Urinary bladder (tissue), 3 donors: ENCODE measurements at regions not wholly inside any gene's neighbourhood (a gene's known extent, or its start where the extent isn't known, plus 50 kb on each side); places are given as distances from the start of the nearest gene placed in this dataset.

ENCODE experiments used
- DNase-seq: peaks from one replicate; pipeline ENCODE4 v3.0.0-alpha.2; 2015; ENCODE audit errors: extremely low spot score
- H3K27ac ChIP-seq: one replicate; pipeline ENCODE4 v1.5.1; 2013; ENCODE audit warnings: low read depth, mild to moderate bottlenecking, moderate library complexity
- H3K36me3 ChIP-seq: one replicate; pipeline ENCODE4 v1.6.1; 2013; ENCODE audit warnings: mild to moderate bottlenecking, moderate library complexity; ENCODE audit not compliant: insufficient read depth
- H3K4me1 ChIP-seq: one replicate; pipeline ENCODE4 v1.6.1; 2013; ENCODE audit warnings: mild to moderate bottlenecking, moderate library complexity; ENCODE audit not compliant: insufficient read depth
- H3K4me3 ChIP-seq: one replicate; pipeline ENCODE4 v1.5.1; 2013; ENCODE audit warnings: low read depth, low read length
- WGBS: extraction: QIAGEN DNeasy Blood & Tissue Kit; methylation state at CpG from one replicate; pipeline ENCODE4 v1.1.7; 2013; 5-methylcytosine and 5-hydroxymethylcytosine counted together
- donor health status: healthy with polysubstance abuse.
- donor health status: healthy.

DNA sequence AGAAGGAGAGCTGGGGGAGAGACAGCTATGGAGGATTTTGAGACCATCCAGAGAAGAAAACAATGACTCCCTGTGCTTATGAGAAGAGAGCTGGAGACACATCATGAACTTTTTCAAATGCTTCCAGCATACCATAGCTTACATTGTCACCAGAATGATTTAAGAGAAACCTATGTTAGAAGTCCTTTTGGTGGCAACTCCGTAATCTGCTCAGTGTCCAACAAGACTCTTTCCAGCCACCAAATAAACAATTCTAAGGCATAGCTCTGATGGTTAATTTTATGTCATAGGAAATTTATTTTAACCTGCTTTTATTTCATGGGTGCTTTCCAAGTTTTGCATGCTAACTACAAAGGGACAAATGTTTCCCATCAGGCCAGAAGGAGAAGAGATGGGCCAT lies 200.3 kb upstream of the MCTP2 start:
- Histone ChIP-seq H3K4me3 (no peak overlapping the region), H3K36me3 (no peaks in the 10 kb centered on the region), H3K4me1 (no peaks in the 10 kb centered on the region), H3K27ac (no peak overlapping the region)
- DNase-seq: no peak
- WGBS: 36% methylated on average over 1 of the region's 1 CpG

DNA sequence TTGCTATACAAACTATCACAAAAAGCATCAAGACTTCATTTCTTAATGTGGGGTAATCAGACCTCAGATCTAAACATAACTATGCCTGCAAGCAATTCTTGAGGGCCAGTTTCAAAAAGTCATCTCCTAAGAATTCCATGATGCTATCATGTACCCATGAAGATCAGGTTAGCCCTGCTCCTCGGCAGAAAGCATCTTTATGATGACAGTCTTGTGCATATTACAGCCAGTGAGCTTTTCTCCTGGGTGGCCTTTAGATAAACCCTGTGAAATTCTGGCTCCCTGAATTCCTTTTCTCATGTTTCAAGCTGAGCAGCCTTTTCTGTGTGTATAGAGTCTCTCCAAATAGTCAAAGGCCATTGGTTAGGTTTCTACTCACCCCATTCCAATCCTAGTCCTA lies 201.9 kb upstream of the MCTP2 start:
- WGBS: 21% methylated on average over 1 of the region's 1 CpG
- Histone ChIP-seq H3K36me3 (no peaks in the 10 kb centered on the region), H3K4me3 (no peak overlapping the region), H3K27ac (no peak overlapping the region), H3K4me1 (no peaks in the 10 kb centered on the region)
- DNase-seq: no peak

DNA sequence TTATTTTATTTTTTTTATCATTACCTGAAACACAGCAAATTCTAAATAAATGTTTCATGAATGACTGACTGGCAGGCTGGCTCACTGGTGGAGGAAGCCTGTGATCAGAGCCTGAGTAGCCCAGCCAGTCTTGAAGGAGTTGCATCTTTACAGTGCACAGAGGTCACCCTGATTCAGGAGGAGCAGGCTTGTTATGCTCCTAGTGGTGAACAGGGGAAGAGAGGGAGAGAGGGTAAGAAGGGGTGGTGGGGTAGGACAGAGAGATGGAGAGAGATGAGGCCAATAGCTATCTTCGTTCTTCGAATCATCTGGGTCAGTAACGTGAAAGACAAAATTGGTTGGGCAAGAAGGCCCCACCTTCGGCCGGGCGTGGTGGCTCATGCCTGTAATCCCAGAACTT lies 202.6 kb upstream of the MCTP2 start:
- no peak for DNase-seq
- H3K36me3 ChIP-seq: no peaks in the 10 kb centered on the region
- WGBS: 98% methylated on average over 6 of the region's 6 CpGs
- no peaks in the 10 kb centered on the region for H3K4me1 ChIP-seq
- no peak overlapping the region for H3K27ac ChIP-seq
- H3K4me3 ChIP-seq: no peak overlapping the region

DNA sequence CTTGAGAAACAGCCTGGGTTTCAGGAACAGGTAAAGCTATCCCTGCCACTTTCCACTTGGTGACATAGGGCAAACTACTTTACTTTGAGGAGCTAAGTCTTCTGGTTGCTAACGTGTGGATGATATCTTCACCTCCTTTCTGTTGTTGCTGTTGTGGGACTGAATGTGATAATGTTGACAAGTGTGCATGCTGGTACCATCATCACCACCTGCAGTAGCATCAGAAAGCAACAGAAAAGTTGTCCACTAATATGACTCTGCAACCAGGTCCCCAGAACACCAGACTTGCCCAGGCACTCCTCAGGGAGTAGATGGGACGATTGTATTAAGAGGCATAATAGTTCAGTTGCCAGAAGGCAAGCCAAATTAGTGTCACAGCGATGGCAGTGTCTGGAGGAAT lies 203.2 kb upstream of the MCTP2 start:
- Histone ChIP-seq H3K4me3 (no peak overlapping the region), H3K27ac (no peak overlapping the region), H3K36me3 (no peaks in the 10 kb centered on the region), H3K4me1 (no peaks in the 10 kb centered on the region)
- no peak for DNase-seq
- 89% methylated on average over 3 of the region's 3 CpGs for WGBS

- no peaks in the 10 kb centered on the region for H3K36me3 ChIP-seq
- H3K4me3 ChIP-seq: no peak overlapping the region
- H3K4me1 ChIP-seq: no peaks in the 10 kb centered on the region
- no peak overlapping the region for H3K27ac ChIP-seq
- DNase-seq: no peak
- 79% methylated on average over 1 of the region's 1 CpG for WGBS
Observed at GRCh38 chr15:94027581-94027980, 203.8 kb upstream of the MCTP2 start.

GRCh38 chr15:94026458-94027304 lies 204.7 kb upstream of the MCTP2 start:
- Histone ChIP-seq H3K27ac (no peak overlapping the region), H3K36me3 (no peaks in the 10 kb centered on the region), H3K4me1 (no peaks in the 10 kb centered on the region), H3K4me3 (no peak overlapping the region)
- WGBS: 20% methylated on average over 2 of the region's 2 CpGs
- no peak for DNase-seq

DNA sequence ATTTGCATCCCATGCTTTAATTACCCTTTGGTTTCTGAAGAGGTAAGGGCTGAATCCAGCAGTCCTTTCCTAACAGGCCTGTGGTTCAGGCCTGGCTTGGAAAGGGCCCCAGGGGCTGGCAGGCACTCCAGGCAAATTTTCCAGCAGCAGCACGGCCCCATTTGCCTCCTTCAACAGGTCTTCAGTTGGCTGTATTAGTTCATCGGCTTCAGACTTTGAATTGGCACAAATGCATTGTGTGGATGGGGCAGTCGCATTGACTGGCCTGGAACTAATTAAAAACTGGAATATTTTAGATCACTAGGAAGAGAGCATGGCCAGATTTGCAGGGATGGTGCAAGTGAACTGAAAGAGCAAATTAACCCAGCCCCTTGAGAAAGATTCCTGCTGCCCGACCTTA lies 207.8 kb upstream of the MCTP2 start:
- no peaks in the 10 kb centered on the region for H3K36me3 ChIP-seq
- H3K4me1 ChIP-seq: no peaks in the 10 kb centered on the region
- no peak overlapping the region for H3K27ac ChIP-seq
- H3K4me3 ChIP-seq: no peak overlapping the region
- DNase-seq: no peak
- 56% methylated on average over 4 of the region's 4 CpGs for WGBS

DNA sequence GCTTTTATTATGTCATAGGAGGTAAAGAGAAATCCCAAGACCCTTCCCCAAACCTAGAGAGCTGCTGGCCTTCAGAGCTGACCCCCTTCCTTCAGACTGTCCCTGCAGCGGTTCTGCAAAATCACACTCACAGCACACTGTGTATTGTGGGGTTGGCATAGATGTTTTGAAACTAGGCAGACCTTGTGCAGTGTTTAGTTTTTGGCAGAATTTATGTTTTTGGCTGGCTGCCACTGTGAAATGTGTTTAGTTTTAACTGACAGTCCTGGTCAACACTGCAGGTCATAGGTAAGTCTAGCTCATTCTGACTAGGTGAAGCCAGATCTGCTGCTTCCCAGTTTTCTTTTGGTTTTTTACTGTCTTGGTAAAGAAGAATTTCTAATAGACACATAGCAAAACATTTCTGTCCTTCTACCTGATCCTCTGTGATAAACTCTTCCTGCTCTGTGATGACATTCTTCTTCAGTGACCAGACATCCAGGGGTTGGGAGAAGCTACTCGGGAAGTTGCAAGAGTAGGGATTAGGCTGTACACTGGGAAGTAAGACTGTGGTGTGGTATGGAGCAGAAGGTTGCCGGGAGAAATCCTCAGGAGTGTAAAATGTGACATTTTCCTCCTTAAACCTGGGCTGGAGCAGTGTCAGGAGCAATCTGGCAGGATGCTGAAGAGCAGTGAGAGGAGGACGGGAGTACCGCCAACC lies 209.6 kb upstream of the MCTP2 start:
- Histone ChIP-seq H3K27ac (no peak overlapping the region), H3K36me3 (no peaks in the 10 kb centered on the region), H3K4me1 (no peaks in the 10 kb centered on the region), H3K4me3 (no peak overlapping the region)
- WGBS: 54% methylated on average over 5 of the region's 5 CpGs
- DNase-seq: peak; percentile 42

DNA sequence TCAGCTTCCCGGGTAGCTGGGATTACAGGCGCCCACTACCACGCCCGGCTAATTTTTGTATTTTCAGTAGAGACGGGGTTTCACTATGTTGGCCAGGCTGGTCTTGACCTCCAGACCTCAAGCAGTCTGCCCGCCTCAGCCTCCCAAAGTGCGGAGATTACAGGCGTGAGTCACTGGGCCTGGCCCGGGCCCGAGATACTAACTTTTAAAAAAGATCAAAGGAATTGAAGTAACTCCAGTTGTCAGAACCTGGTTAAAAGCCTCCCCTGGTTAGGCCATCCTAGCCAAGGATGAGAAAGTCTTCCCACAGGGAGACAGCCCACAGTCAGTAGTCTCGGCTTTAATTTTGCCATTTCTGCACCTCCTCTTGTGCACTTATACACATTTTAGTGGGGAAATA lies 212.3 kb upstream of the MCTP2 start:
- no peak for DNase-seq
- no peak overlapping the region for H3K4me3 ChIP-seq
- no peaks in the 10 kb centered on the region for H3K36me3 ChIP-seq
- no peaks in the 10 kb centered on the region for H3K4me1 ChIP-seq
- no peak overlapping the region for H3K27ac ChIP-seq
- 95% methylated on average over 11 of the region's 11 CpGs for WGBS

- no peaks in the 10 kb centered on the region for H3K4me1 ChIP-seq
- no peak overlapping the region for H3K27ac ChIP-seq
- H3K4me3 ChIP-seq: no peak overlapping the region
- 73% methylated on average over 5 of the region's 5 CpGs for WGBS
- H3K36me3 ChIP-seq: no peaks in the 10 kb centered on the region
- DNase-seq: no peak
Observed at GRCh38 chr15:94015324-94015723, 216.0 kb upstream of the MCTP2 start.

DNA sequence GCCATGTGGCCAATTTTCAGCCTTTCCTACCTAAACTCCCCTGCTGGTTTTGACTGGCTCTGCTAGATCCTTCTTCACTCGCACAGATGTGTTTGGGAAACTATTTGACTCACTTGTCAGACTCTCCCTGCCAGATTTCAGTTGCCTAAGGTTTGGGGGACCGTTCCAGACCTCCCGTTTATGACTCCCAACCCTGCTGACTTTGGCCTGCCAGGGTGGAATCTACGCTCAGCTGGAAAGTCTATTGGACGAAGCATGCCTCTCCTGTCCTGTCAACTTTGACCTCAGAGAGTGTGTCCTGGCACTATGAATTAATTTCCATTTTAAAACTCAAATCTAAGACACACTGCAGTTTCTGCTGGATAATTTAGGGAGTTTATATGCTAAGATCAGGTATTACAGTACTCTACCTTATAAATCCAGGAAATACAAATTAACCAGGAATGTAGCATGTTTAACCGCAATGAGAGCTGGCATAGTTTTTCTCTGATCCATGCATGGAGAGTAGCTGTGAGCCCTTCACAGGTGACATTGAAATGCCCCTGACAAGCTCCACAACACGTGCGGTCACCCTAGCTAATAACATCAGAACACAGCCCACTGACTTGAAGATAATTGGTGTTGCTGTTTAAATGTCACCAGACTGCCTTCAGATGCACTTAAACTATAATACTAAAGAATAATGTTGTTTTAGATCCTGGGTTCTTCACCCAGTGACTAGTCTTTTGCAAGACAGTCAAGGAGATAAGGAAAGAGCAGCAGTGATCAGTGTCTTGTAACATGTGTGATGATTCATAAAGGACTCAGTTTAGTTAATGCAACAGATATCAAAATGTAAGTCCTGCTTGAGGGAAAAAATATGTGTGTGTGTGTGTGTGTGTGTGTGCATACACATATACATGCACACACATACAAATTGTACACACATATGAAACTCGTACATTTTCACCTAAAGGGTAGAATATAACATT lies 223.0 kb upstream of the MCTP2 start:
- Histone ChIP-seq H3K36me3 (no peaks in the 10 kb centered on the region), H3K4me1 (no peaks in the 10 kb centered on the region), H3K4me3 (no peak overlapping the region), H3K27ac (no peak overlapping the region)
- no peak for DNase-seq
- 75% methylated on average over 9 of the region's 9 CpGs for WGBS

DNA sequence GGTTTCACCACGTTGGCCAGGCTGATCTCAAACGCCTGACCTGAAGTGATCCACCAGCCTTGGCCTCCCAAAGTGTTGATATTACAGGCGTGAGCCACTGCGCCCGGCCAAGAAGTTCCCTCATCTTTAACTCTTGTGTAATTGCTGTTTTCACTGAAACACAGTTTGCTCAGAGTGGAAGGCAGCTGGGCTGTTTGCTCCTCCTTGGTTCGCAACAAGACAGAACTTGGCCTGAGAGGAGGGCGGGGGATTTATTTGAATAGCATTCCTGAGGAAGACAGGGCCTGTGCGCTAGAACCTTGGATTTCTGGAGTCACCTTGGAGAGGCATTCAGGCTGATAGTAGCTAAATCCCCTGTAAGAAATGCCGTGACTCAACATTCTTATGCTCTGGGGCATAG lies 226.7 kb upstream of the MCTP2 start:
- no peak overlapping the region for H3K4me3 ChIP-seq
- DNase-seq: no peak
- H3K4me1 ChIP-seq: no peaks in the 10 kb centered on the region
- WGBS: 42% methylated on average over 9 of the region's 9 CpGs
- H3K36me3 ChIP-seq: no peaks in the 10 kb centered on the region
- no peak overlapping the region for H3K27ac ChIP-seq

DNA sequence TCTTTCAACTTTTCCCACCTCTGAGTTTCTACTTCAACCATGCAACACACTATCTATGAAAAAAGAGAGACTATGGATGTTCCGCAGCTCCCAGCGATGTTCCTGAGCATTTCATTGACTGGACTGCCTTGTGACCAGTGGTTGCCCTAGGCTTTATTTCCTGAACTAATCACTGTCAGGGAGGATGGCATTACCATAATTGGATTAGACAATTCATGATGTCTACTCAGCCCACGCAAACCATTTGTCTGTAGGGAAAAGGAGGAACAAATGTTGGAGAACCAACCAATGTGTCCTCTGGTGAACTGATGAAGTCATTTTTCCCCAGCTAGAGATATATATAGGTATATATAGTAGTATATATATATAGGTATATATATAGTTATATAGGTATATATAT lies 229.3 kb upstream of the MCTP2 start:
- DNase-seq: no peak
- no peaks in the 10 kb centered on the region for H3K36me3 ChIP-seq
- H3K4me3 ChIP-seq: no peak overlapping the region
- H3K27ac ChIP-seq: no peak overlapping the region
- H3K4me1 ChIP-seq: no peaks in the 10 kb centered on the region
- 92% methylated on average over 3 of the region's 3 CpGs for WGBS
